HCT116 (cell line): ENCODE measurements at regions not wholly inside any gene's neighbourhood (a gene's known extent, or its start where the extent isn't known, plus 50 kb on each side); places are given as distances from the start of the nearest gene placed in this dataset.

ENCODE experiments used
- ATAC-seq: fragments of 200-7000 bp; cut with Tn5 transposase; 2 replicates; pipeline ENCODE4 v1.9.1; 2020; ENCODE audit warnings: mild to moderate bottlenecking, moderate library complexity
- BruUV-seq: library from RNA; stranded (reverse); fragments of 400-500 nt; replicated peaks from 2 replicates; lab custom pipeline; 2021; lab: Mats Ljungman, UMichigan
- CTCF ChIA-PET: fragments of 300-600 bp; sonication (Branson Sonifier 250); formaldehyde crosslinking; loops from one replicate; lab custom pipeline; 2021; ENCODE audit warnings: antibody characterized with exemption; lab: Charles Lee
- POLR2A ChIA-PET: fragments of 300-600, 350-600 bp; sonication (Branson Sonifier 250); formaldehyde crosslinking; loops from one replicate; lab custom pipeline; 2021; ENCODE audit warnings: antibody characterized with exemption; lab: Charles Lee
- RAD21 ChIA-PET, 2 experiments: fragments of 300-600 bp; sonication (Branson Sonifier 250); formaldehyde crosslinking; loops; one replicate each; lab custom pipeline; 2023; ENCODE audit warnings: low total read pairs in 2 of 2; ENCODE audit not compliant: uncharacterized antibody in 2 of 2, unreplicated experiment in 2 of 2, low non-redundant PET in 1 of 2; lab: Charles Lee
- DNase-seq: peaks from one replicate; pipeline ENCODE4 v3.0.0-alpha.2; 2010; ENCODE audit warnings: low read depth, low spot score
- H2AFZ ChIP-seq: fragments of 200-600 bp; shearing (Covaris generic), sonication (generic); 2 replicates; pipeline ENCODE4 v1.6.1; 2017; ENCODE audit warnings: low read depth, mixed run types, mixed read lengths, antibody characterized with exemption, low read length; ENCODE audit not compliant: poor library complexity, severe bottlenecking
- H3K27ac ChIP-seq: 2 replicates; pipeline ENCODE4 v1.5.1; 2012; ENCODE audit warnings: low read depth, low read length
- H3K27me3 ChIP-seq: fragments of 200-600 bp; sonication (generic); 2 replicates; pipeline ENCODE4 v1.6.1; 2016; ENCODE audit warnings: mixed run types, low read length, mixed read lengths; ENCODE audit not compliant: insufficient read depth
- H3K36me3 ChIP-seq, 2 experiments: fragments of 200-500 bp in 1 of 2; fragments of 200-600 bp in 1 of 2; sonication (Bioruptor generic) in 1 of 2; sonication (generic) in 1 of 2; 2 replicates each; pipeline versions ENCODE4 v1.5.1 to v1.6.1; 2014 to 2016; ENCODE audit warnings: low read length in 2 of 2, inconsistent platforms in 1 of 2, mixed read lengths in 1 of 2, mixed run types in 1 of 2; ENCODE audit not compliant: insufficient read depth in 2 of 2, control insufficient read depth in 1 of 2
- H3K4me1 ChIP-seq, 2 experiments: fragments of 200-600 bp in 1 of 2; sonication (generic) in 1 of 2; 2 replicates each; pipeline versions ENCODE4 v1.5.1 to v1.6.1; 2012 to 2017; ENCODE audit warnings: low read length in 2 of 2, inconsistent platforms in 1 of 2, mild to moderate bottlenecking in 1 of 2, mixed read lengths in 1 of 2, mixed run types in 1 of 2, moderate library complexity in 1 of 2; ENCODE audit not compliant: insufficient read depth in 2 of 2, control insufficient read depth in 1 of 2
- H3K4me2 ChIP-seq: fragments of 200-600 bp; sonication (generic); 2 replicates; pipeline ENCODE4 v1.6.1; 2017; ENCODE audit warnings: mixed run types, low read length, mixed read lengths
- H3K4me3 ChIP-seq, 2 experiments: fragments of 200-600 bp in 1 of 2; sonication (generic) in 1 of 2; replicated peaks in 1 of 2; 2 replicates each; pipeline ENCODE4 v1.5.1; 2011 to 2016; ENCODE audit warnings: low read length in 2 of 2, control low read depth in 1 of 2, low read depth in 1 of 2, mild to moderate bottlenecking in 1 of 2, mixed read lengths in 1 of 2, mixed run types in 1 of 2
- H3K79me2 ChIP-seq: fragments of 200-600 bp; sonication (generic); 2 replicates; pipeline ENCODE4 v1.6.1; 2017; ENCODE audit warnings: mild to moderate bottlenecking, mixed run types, low read length, moderate library complexity, mixed read lengths; ENCODE audit not compliant: insufficient read depth
- H3K9ac ChIP-seq: fragments of 200-600 bp; sonication (generic); 2 replicates; pipeline ENCODE4 v1.6.1; 2016; ENCODE audit warnings: low read length, mixed read lengths
- H3K9me2 ChIP-seq: fragments of 200-600 bp; sonication (generic), shearing (Covaris generic); 2 replicates; pipeline ENCODE4 v1.6.1; 2017; ENCODE audit warnings: mixed run types, mild to moderate bottlenecking, moderate library complexity; ENCODE audit not compliant: insufficient read depth
- H3K9me3 ChIP-seq, 2 experiments: fragments of 200-500 bp in 1 of 2; fragments of 200-600 bp in 1 of 2; sonication (Bioruptor generic) in 1 of 2; sonication (generic) in 1 of 2; 2 replicates each; pipeline ENCODE4 v1.6.1; 2014 to 2017; ENCODE audit warnings: low read length in 2 of 2, mixed read lengths in 2 of 2, inconsistent platforms in 1 of 2, low read depth in 1 of 2, mild to moderate bottlenecking in 1 of 2, mixed run types in 1 of 2, moderate library complexity in 1 of 2; ENCODE audit not compliant: control insufficient read depth in 1 of 2, insufficient read depth in 1 of 2
- H4K20me1 ChIP-seq: fragments of 200-600 bp; sonication (generic), shearing (Covaris generic); 2 replicates; pipeline ENCODE4 v1.6.1; 2017; ENCODE audit warnings: mixed run types, mild to moderate bottlenecking, moderate library complexity; ENCODE audit not compliant: insufficient read depth
- CBX3 ChIP-seq: IDR thresholded peaks from 2 replicates; pipeline ENCODE4 v1.6.1; 2012; ENCODE audit warnings: low read depth
- CEBPB ChIP-seq: IDR thresholded peaks from 2 replicates; pipeline ENCODE4 v1.6.1; 2012; ENCODE audit warnings: low read depth
- ELF1 ChIP-seq: IDR thresholded peaks from 2 replicates; pipeline ENCODE4 v1.6.1; 2012; ENCODE audit warnings: low read depth, borderline replicate concordance
- EZH2 ChIP-seq: fragments of 200-600 bp; sonication (generic); IDR thresholded peaks from 2 replicates; pipeline ENCODE4 v1.6.1; 2017; ENCODE audit warnings: antibody characterized with exemption, mixed run types
- EZH2phosphoT487 ChIP-seq: fragments of 200-600 bp; IDR thresholded peaks from 2 replicates; pipeline ENCODE4 v1.6.1; 2018; ENCODE audit warnings: antibody characterized with exemption, borderline replicate concordance
- FOSL1 ChIP-seq: IDR thresholded peaks from 2 replicates; pipeline ENCODE4 v1.6.1; 2012; ENCODE audit warnings: low read depth
- JUND ChIP-seq: IDR thresholded peaks from 2 replicates; pipeline ENCODE4 v1.6.1; 2012
- SIN3A ChIP-seq: IDR thresholded peaks from 2 replicates; pipeline ENCODE4 v1.6.1; 2012; ENCODE audit warnings: low read depth
- SP1 ChIP-seq: IDR thresholded peaks from 2 replicates; pipeline ENCODE4 v1.6.1; 2012; ENCODE audit warnings: low read depth
- YY1 ChIP-seq: IDR thresholded peaks from 2 replicates; pipeline ENCODE4 v1.6.1; 2011; ENCODE audit warnings: low read length, low read depth, moderate library complexity, mild to moderate bottlenecking; ENCODE audit not compliant: insufficient replicate concordance; ENCODE audit errors: extremely low read depth
- ZNF274 ChIP-seq: fragments of 200-500 bp; sonication (Bioruptor generic); IDR thresholded peaks from 2 replicates; pipeline ENCODE4 v1.6.1; 2014; ENCODE audit warnings: mild to moderate bottlenecking, low read depth, low read length, inconsistent platforms
- intact Hi-C: fragments of 100-400 bp; cut with micrococcal nuclease; formaldehyde crosslinking; loops from 2 replicates; pipeline ENCODE4 v1.10.0; 2022
- TF ChIP-seq, protein P1 (sequence below): IDR thresholded peaks from 2 replicates; pipeline ENCODE4 v1.6.1; 2012
- TF ChIP-seq, protein P2 (sequence below), 3 experiments: fragments of 200-600 bp in 1 of 3; sonication (generic) in 1 of 3; IDR thresholded peaks in 2 of 3; conservative IDR thresholded peaks in 1 of 3; 2 replicates each; pipeline ENCODE4 v1.5.1; 2012 to 2017; ENCODE audit warnings: low read depth in 2 of 3, low read length in 2 of 3, antibody characterized with exemption in 1 of 3, borderline replicate concordance in 1 of 3, control low read depth in 1 of 3, mild to moderate bottlenecking in 1 of 3, mixed read lengths in 1 of 3, mixed run types in 1 of 3, moderate library complexity in 1 of 3; ENCODE audit not compliant: insufficient read depth in 1 of 3
- TF ChIP-seq, protein P3 (sequence below): IDR thresholded peaks from 2 replicates; pipeline ENCODE4 v1.6.1; 2012

DNA sequence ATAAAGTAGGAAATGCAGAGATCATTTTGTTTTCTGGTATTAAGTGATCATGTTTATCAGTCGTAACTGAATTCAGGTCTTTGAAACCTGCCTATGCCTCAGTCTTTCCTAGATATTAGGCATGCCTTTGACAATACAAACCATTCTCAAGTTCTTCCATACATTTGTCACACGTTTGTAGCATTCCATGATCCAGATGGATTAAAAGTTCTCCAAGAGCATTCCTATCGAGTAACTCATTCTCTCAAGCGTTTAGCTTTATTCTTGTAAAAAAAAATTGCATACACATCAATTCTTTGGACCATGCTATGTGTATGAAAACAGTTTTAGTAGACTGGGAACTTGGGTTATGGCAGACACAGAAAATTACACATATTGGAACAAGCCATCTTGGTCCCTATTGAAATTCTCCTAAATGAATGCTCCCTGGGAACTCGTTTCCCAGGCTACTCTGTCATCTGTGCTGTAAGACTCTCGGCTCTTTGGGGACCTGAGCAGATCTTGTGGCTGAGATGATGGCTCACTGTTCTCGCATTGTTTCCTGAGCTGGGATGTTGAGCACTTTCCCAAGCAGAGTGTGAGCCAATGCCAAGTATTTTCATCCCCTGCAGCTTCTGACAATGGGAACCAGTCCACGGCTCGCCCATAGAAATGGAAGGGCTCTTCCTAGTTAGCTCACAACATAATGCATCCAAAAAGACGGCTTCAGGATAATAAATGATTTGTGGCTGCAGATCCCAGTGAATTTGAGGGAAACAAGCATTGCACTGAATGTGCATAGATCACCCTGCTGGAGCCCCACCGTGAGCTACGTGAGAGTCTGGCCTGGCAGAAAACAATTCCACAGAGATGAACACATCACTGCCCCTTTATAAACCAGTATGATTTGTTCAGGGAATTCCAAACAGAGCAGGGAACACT, 230.2 kb downstream of the IRX1 start (continued):
- TF ChIP-seq, protein P1, sequence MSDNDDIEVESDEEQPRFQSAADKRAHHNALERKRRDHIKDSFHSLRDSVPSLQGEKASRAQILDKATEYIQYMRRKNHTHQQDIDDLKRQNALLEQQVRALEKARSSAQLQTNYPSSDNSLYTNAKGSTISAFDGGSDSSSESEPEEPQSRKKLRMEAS: no peak
- TF ChIP-seq, protein P2, sequence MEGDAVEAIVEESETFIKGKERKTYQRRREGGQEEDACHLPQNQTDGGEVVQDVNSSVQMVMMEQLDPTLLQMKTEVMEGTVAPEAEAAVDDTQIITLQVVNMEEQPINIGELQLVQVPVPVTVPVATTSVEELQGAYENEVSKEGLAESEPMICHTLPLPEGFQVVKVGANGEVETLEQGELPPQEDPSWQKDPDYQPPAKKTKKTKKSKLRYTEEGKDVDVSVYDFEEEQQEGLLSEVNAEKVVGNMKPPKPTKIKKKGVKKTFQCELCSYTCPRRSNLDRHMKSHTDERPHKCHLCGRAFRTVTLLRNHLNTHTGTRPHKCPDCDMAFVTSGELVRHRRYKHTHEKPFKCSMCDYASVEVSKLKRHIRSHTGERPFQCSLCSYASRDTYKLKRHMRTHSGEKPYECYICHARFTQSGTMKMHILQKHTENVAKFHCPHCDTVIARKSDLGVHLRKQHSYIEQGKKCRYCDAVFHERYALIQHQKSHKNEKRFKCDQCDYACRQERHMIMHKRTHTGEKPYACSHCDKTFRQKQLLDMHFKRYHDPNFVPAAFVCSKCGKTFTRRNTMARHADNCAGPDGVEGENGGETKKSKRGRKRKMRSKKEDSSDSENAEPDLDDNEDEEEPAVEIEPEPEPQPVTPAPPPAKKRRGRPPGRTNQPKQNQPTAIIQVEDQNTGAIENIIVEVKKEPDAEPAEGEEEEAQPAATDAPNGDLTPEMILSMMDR (IDR thresholded peaks at IDR 0.05 in 2 of 3, conservative IDR thresholded peaks at IDR 0.05 in 1 of 3; ENCODE audit: borderline replicate concordance in 1 of 3, insufficient read depth in 1 of 3, low read depth in 2 of 3, low read length in 2 of 3): no peak
- no peak for TF ChIP-seq ZNF274
- no peak for TF ChIP-seq SP1

DNA sequence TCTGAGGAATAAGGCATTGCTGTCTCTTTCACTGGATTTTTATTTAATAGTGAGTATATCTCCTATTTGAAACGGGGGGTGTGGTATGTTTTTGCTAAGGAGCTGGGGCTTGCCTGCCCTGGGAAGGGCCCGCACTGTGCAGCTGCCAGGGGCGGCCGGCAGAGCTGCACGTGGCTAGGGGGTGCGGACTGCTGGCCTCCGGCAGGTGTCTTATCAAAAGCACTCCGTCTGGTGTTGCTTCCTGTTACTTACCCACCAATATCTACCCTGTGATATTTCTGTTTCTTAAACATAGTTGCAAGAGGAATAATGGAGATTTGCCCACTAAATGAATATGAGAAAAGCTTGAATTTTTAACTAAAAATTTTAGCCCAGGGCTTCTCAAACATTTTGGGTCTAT, 232.0 kb downstream of the IRX1 start:
- Histone ChIP-seq H3K4me1 (no peaks in the 10 kb centered on the region), H3K27me3 (no peaks in the 10 kb centered on the region), H3K9me3 (peaks cover 10 to 14% of the 10 kb centered on the region in 2 experiments; a peak in 3 of 4 replicates), H3K36me3 (no peaks in the 10 kb centered on the region), H3K4me2 (no peak overlapping the region), H3K79me2 (no peaks in the 10 kb centered on the region), H4K20me1 (no peaks in the 10 kb centered on the region), H3K4me3 (no peak overlapping the region), H3K9me2 (no peaks in the 10 kb centered on the region), H3K27ac (no peak overlapping the region), H3K9ac (no peak overlapping the region)
- ChIA-PET RAD21 (no interaction called here), POLR2A (no interaction called here)
- BruUV-seq: no TSS peak
- DNase-seq: no peak
- intact Hi-C loops: no loop called here
- ATAC-seq: no peak
- TF ChIP-seq, protein P1: no peak
- no peak for TF ChIP-seq YY1
- TF ChIP-seq JUND: no peak
- no peak for TF ChIP-seq ZNF274
- TF ChIP-seq EZH2: no peak
- no peak for TF ChIP-seq FOSL1
- TF ChIP-seq CEBPB: no peak
- no peak for TF ChIP-seq ELF1
- TF ChIP-seq CBX3: no peak
- TF ChIP-seq, protein P3, sequence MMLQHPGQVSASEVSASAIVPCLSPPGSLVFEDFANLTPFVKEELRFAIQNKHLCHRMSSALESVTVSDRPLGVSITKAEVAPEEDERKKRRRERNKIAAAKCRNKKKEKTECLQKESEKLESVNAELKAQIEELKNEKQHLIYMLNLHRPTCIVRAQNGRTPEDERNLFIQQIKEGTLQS: no peak
- TF ChIP-seq, protein P2 (IDR thresholded peaks at IDR 0.05 in 2 of 3, conservative IDR thresholded peaks at IDR 0.05 in 1 of 3; ENCODE audit: borderline replicate concordance in 1 of 3, insufficient read depth in 1 of 3, low read depth in 2 of 3, low read length in 2 of 3): no peak
- no peak for TF ChIP-seq SIN3A
- no peak for TF ChIP-seq EZH2phosphoT487
- TF ChIP-seq, all 23 proteins: peak for 0
- CTCF ChIA-PET: no interaction called here
- no peak overlapping the region for H2AFZ ChIP-seq
